OCI-LY7 (cell line): ENCODE measurements at regions not wholly inside any gene's neighbourhood (a gene's known extent, or its start where the extent isn't known, plus 50 kb on each side); places are given as distances from the start of the nearest gene placed in this dataset.

Source experiments
- BruUV-seq: library from RNA; stranded (reverse); fragments of 400-500 nt; replicated peaks from 2 replicates; lab custom pipeline; 2021; lab: Mats Ljungman, UMichigan
- CTCF ChIA-PET: fragments of 300-600 bp; sonication (Branson Sonifier 250); formaldehyde crosslinking; loops from one replicate; lab custom pipeline; 2022; ENCODE audit warnings: antibody characterized with exemption; ENCODE audit not compliant: unreplicated experiment; lab: Charles Lee
- POLR2A ChIA-PET: fragments of 300-600 bp; sonication (Branson Sonifier 250); formaldehyde crosslinking; loops from one replicate; lab custom pipeline; 2022; ENCODE audit warnings: antibody characterized with exemption; lab: Charles Lee
- DNase-seq: peaks from one replicate; pipeline ENCODE4 v3.0.0-alpha.2; 2015; ENCODE audit warnings: low spot score
- H2AFZ ChIP-seq: fragments of 200-600 bp; sonication (generic), shearing (Covaris generic); 2 replicates; pipeline ENCODE4 v1.6.1; 2014; ENCODE audit warnings: mild to moderate bottlenecking, antibody characterized with exemption, low read length, moderate library complexity
- H3K27ac ChIP-seq: fragments of 200-600 bp; sonication (generic); 2 replicates; pipeline ENCODE4 v1.5.1; 2014; ENCODE audit warnings: mixed run types, low read depth, mild to moderate bottlenecking, moderate library complexity, low read length, inconsistent platforms; ENCODE audit not compliant: poor library complexity, severe bottlenecking
- H3K36me3 ChIP-seq: fragments of 200-600 bp; sonication (generic); 2 replicates; pipeline ENCODE4 v1.6.1; 2014; ENCODE audit warnings: mild to moderate bottlenecking, antibody characterized with exemption, low read length, moderate library complexity, mixed read lengths; ENCODE audit not compliant: insufficient read depth
- H3K4me1 ChIP-seq: fragments of 200-600 bp; sonication (generic); 2 replicates; pipeline ENCODE4 v1.5.1; 2014; ENCODE audit warnings: mild to moderate bottlenecking, low read length; ENCODE audit not compliant: insufficient read depth, poor library complexity, severe bottlenecking
- H3K4me2 ChIP-seq: fragments of 200-600 bp; sonication (generic); 2 replicates; pipeline ENCODE4 v1.6.1; 2014; ENCODE audit warnings: mild to moderate bottlenecking, low read length
- H3K4me3 ChIP-seq: fragments of 200-600 bp; sonication (generic); 2 replicates; pipeline ENCODE4 v1.5.1; 2014; ENCODE audit warnings: mild to moderate bottlenecking, low read depth, low read length; ENCODE audit not compliant: poor library complexity, severe bottlenecking
- H3K79me2 ChIP-seq: fragments of 200-600 bp; sonication (generic); 2 replicates; pipeline ENCODE4 v1.6.1; 2016; ENCODE audit warnings: low read depth, mild to moderate bottlenecking, low read length, moderate library complexity, mixed read lengths; ENCODE audit not compliant: insufficient read depth
- H3K9me2 ChIP-seq: fragments of 200-600 bp; sonication (generic); 2 replicates; pipeline ENCODE4 v1.6.1; 2016; ENCODE audit warnings: mild to moderate bottlenecking, low read length, mixed read lengths; ENCODE audit not compliant: insufficient read depth
- H3K9me3 ChIP-seq: fragments of 200-600 bp; sonication (generic); 2 replicates; pipeline ENCODE4 v1.6.1; 2014; ENCODE audit warnings: mild to moderate bottlenecking, mixed run types, low read length, mixed read lengths
- H4K20me1 ChIP-seq: fragments of 200-600 bp; sonication (generic); 2 replicates; pipeline ENCODE4 v1.6.1; 2014; ENCODE audit warnings: mild to moderate bottlenecking, antibody characterized with exemption, low read length, moderate library complexity, mixed read lengths; ENCODE audit not compliant: insufficient read depth
- CTCF ChIP-seq: fragments of 200-600 bp; sonication (generic); conservative IDR thresholded peaks from 2 replicates; pipeline ENCODE4 v1.5.1; 2014; ENCODE audit warnings: mild to moderate bottlenecking, antibody characterized with exemption, low read length, moderate library complexity, mixed read lengths
- EZH2phosphoT487 ChIP-seq: fragments of 200-600 bp; sonication (generic); IDR thresholded peaks from 2 replicates; pipeline ENCODE4 v1.6.1; 2018; ENCODE audit warnings: low read depth, borderline replicate concordance, mild to moderate bottlenecking, mixed run types, antibody characterized with exemption, low read length, moderate library complexity, mixed read lengths
- intact Hi-C: fragments of 100-400 bp; cut with micrococcal nuclease; formaldehyde crosslinking; loops from one replicate; pipeline ENCODE4 v1.10.0; 2022; ENCODE audit not compliant: unreplicated experiment

- no peak for DNase-seq
- no TSS peak for BruUV-seq
- TF ChIP-seq CTCF, result no peak
- no peak for TF ChIP-seq EZH2phosphoT487
- Histone ChIP-seq H3K36me3 (no peaks in the 10 kb centered on the region), H3K4me1 (no peaks in the 10 kb centered on the region), H3K4me2 (no peak overlapping the region), H3K4me3 (no peak overlapping the region), H3K79me2 (no peaks in the 10 kb centered on the region), H4K20me1 (no peaks in the 10 kb centered on the region), H3K9me2 (no peaks in the 10 kb centered on the region), H2AFZ (no peak overlapping the region), H3K9me3 (no peaks in the 10 kb centered on the region), H3K27ac (no peak overlapping the region)
- CTCF ChIA-PET, result no interaction called here
- intact Hi-C loops, result no loop called here
- POLR2A ChIA-PET, result no interaction called here
Measured at GRCh38 chr11:29682856-29683255, 334.0 kb downstream of the KCNA4 start.

- CTCF ChIA-PET, result no interaction called here
Measured at GRCh38 chr11:29679996-29680395, 336.8 kb downstream of the KCNA4 start.

More at GRCh38 chr11:29679996-29680395, 336.8 kb downstream of the KCNA4 start:
- Histone ChIP-seq H3K4me1 (no peaks in the 10 kb centered on the region), H3K4me3 (no peak overlapping the region), H3K9me3 (no peaks in the 10 kb centered on the region), H4K20me1 (no peaks in the 10 kb centered on the region), H3K4me2 (no peak overlapping the region), H3K27ac (no peak overlapping the region), H3K79me2 (no peaks in the 10 kb centered on the region), H3K36me3 (no peaks in the 10 kb centered on the region), H3K9me2 (no peaks in the 10 kb centered on the region), H2AFZ (no peak overlapping the region)
- intact Hi-C loops, result no loop called here
- TF ChIP-seq CTCF, result no peak
- DNase-seq, result no peak
- POLR2A ChIA-PET, result interaction anchor here (0.6 to 0.7 kb wide), 2 partner anchors 139 to 1877 kb away, joined by 3 read pairs; no protein-coding TSS in a partner anchor
- no TSS peak for BruUV-seq
